Keratinocyte (primary cell): ENCODE measurements at regions not wholly inside any gene's neighbourhood (a gene's known extent, or its start where the extent isn't known, plus 50 kb on each side); places are given as distances from the start of the nearest gene placed in this dataset.

Experiments used
- DNase-seq: peaks from one replicate; pipeline ENCODE4 v3.0.0-alpha.2; 2011; ENCODE audit warnings: low read depth, missing footprints, low spot score
- FAIRE-seq: peaks from 2 replicates; lab custom pipeline; 2011; peaks lifted over from hg19 to GRCh38; lab: Jason Lieb, UNC
- H2AFZ ChIP-seq: 2 replicates; pipeline ENCODE4 v1.6.0; 2012; ENCODE audit warnings: low read length, control low read depth, inconsistent platforms; ENCODE audit not compliant: control insufficient read depth
- H3K27ac ChIP-seq: 2 replicates; pipeline ENCODE4 v1.5.1; 2011; ENCODE audit warnings: low read length; ENCODE audit not compliant: control insufficient read depth, insufficient read depth
- H3K27me3 ChIP-seq: 3 replicates; pipeline ENCODE4 v1.6.0; 2011; ENCODE audit warnings: low read length; ENCODE audit not compliant: control insufficient read depth, insufficient read depth; ENCODE audit errors: extremely low read depth
- H3K36me3 ChIP-seq, 2 experiments: 2 replicates in 1 of 2; 3 replicates in 1 of 2; pipeline ENCODE4 v1.5.1; 2011; ENCODE audit warnings: low read length in 2 of 2, mild to moderate bottlenecking in 1 of 2; ENCODE audit not compliant: control insufficient read depth in 2 of 2, insufficient read depth in 2 of 2; ENCODE audit errors: extremely low read depth in 1 of 2
- H3K4me1 ChIP-seq: 3 replicates; pipeline ENCODE4 v1.5.1; 2011; ENCODE audit warnings: low read length; ENCODE audit not compliant: control insufficient read depth, insufficient read depth; ENCODE audit errors: extremely low read depth
- H3K4me2 ChIP-seq: 3 replicates; pipeline ENCODE4 v1.6.0; 2011; ENCODE audit warnings: low read depth, low read length; ENCODE audit not compliant: control insufficient read depth, insufficient read depth; ENCODE audit errors: extremely low read depth
- H3K4me3 ChIP-seq, 3 experiments: fragments of 200-600 bp in 1 of 3; sonication (generic) in 1 of 3; 2 replicates in 2 of 3; 3 replicates in 1 of 3; pipeline ENCODE4 v1.5.1; 2011 to 2016; ENCODE audit warnings: low read length in 3 of 3, mild to moderate bottlenecking in 3 of 3, control low read depth in 2 of 3, inconsistent platforms in 1 of 3, low read depth in 1 of 3, mixed read lengths in 1 of 3, mixed run types in 1 of 3, moderate library complexity in 1 of 3; ENCODE audit not compliant: control insufficient read depth in 2 of 3, insufficient read depth in 2 of 3; ENCODE audit errors: extremely low read depth in 1 of 3
- H3K79me2 ChIP-seq: 2 replicates; pipeline ENCODE4 v1.6.0; 2012; ENCODE audit warnings: low read length; ENCODE audit not compliant: control insufficient read depth, insufficient read depth
- H3K9ac ChIP-seq: 3 replicates; pipeline ENCODE4 v1.6.0; 2011; ENCODE audit warnings: low read length; ENCODE audit not compliant: control insufficient read depth, insufficient read depth; ENCODE audit errors: extremely low read depth
- H3K9me1 ChIP-seq: 3 replicates; pipeline ENCODE4 v1.6.0; 2011; ENCODE audit warnings: low read length; ENCODE audit not compliant: control insufficient read depth, insufficient read depth; ENCODE audit errors: extremely low read depth
- H3K9me3 ChIP-seq: 2 replicates; pipeline ENCODE4 v1.5.1; 2012; ENCODE audit warnings: low read depth, low read length; ENCODE audit not compliant: control insufficient read depth
- H4K20me1 ChIP-seq: 3 replicates; pipeline ENCODE4 v1.6.0; 2011; ENCODE audit warnings: low read length; ENCODE audit not compliant: control insufficient read depth, insufficient read depth; ENCODE audit errors: extremely low read depth
- CTCF ChIP-seq, 3 experiments: IDR thresholded peaks in 1 of 3; conservative IDR thresholded peaks in 1 of 3; optimal IDR thresholded peaks in 1 of 3; 2 replicates in 2 of 3; 3 replicates in 1 of 3; pipeline versions ENCODE3 to v1.5.1; 2011; ENCODE audit warnings: low read length in 3 of 3, mild to moderate bottlenecking in 3 of 3, moderate library complexity in 2 of 3, control low read depth in 1 of 3, inconsistent platforms in 1 of 3; ENCODE audit not compliant: insufficient read depth in 2 of 3; ENCODE audit errors: extremely low read depth in 1 of 3
- EZH2 ChIP-seq: IDR thresholded peaks from one replicate; pipeline ENCODE4 v1.6.1; 2012; ENCODE audit warnings: inconsistent platforms, mild to moderate bottlenecking, low read length, moderate library complexity
- dilution Hi-C: fragments of 300-500 bp; cut with MboI; formaldehyde crosslinking; loops from one replicate; pipeline ENCODE4 v1.7.0; 2020; ENCODE audit warnings: low sequenced_read_pairs; ENCODE audit not compliant: extremely low pct_ligation_motif_present

- Histone ChIP-seq H3K9me1 (no peaks in the 10 kb centered on the region), H3K4me1 (no peaks in the 10 kb centered on the region), H2AFZ (no peak overlapping the region), H3K79me2 (no peaks in the 10 kb centered on the region), H4K20me1 (no peaks in the 10 kb centered on the region), H3K9me3 (no peaks in the 10 kb centered on the region), H3K36me3 (no peaks in the 10 kb centered on the region), H3K4me2 (no peak overlapping the region), H3K9ac (no peak overlapping the region), H3K27ac (no peak overlapping the region), H3K27me3 (no peaks in the 10 kb centered on the region), H3K4me3 (no peak overlapping the region)
- dilution Hi-C loops, result no loop called here
- TF ChIP-seq EZH2 (no peak), CTCF (optimal IDR thresholded peaks at IDR 0.05 in 1 of 3, IDR thresholded peaks at IDR 0.05 in 1 of 3, conservative IDR thresholded peaks at IDR 0.05 in 1 of 3; ENCODE audit: extremely low read depth in 1 of 3, insufficient read depth in 2 of 3, low read length in 3 of 3) (no peak)
- FAIRE-seq (no peak), DNase-seq (no peak)
Measured at GRCh38 chr2:66987733-66988132, 409.4 kb upstream of the ETAA1 start.

- Histone ChIP-seq H3K4me2 (no peak overlapping the region), H3K36me3 (no peaks in the 10 kb centered on the region), H3K9me1 (no peaks in the 10 kb centered on the region), H3K27me3 (no peaks in the 10 kb centered on the region), H4K20me1 (no peaks in the 10 kb centered on the region), H3K9ac (no peak overlapping the region), H3K79me2 (no peaks in the 10 kb centered on the region), H3K27ac (no peak overlapping the region), H3K4me3 (no peak overlapping the region), H3K4me1 (no peaks in the 10 kb centered on the region), H2AFZ (no peak overlapping the region), H3K9me3 (no peaks in the 10 kb centered on the region)
- dilution Hi-C loops, result no loop called here
- TF ChIP-seq EZH2, result no peak
- TF ChIP-seq CTCF (optimal IDR thresholded peaks at IDR 0.05 in 1 of 3, IDR thresholded peaks at IDR 0.05 in 1 of 3, conservative IDR thresholded peaks at IDR 0.05 in 1 of 3; ENCODE audit: extremely low read depth in 1 of 3, insufficient read depth in 2 of 3, low read length in 3 of 3), result no peak
- DNase-seq (no peak), FAIRE-seq (no peak)
Measured at GRCh38 chr2:66994654-66995053, 402.5 kb upstream of the ETAA1 start.
